ENCODE measurements at regions not wholly inside any gene's neighbourhood (a gene's known extent, or its start where the extent isn't known, plus 50 kb on each side); places are given as distances from the start of the nearest gene placed in this dataset.

GRCh38 chr2:9789371-9789770, 53.9 kb upstream of the TAF1B start:
- TF ChIP-seq EZH2 (IDR thresholded peaks at IDR 0.05; ENCODE audit: borderline replicate concordance, low read depth, low read length, severe bottlenecking) (no peak), CTCF (IDR thresholded peaks at IDR 0.05; ENCODE audit: borderline replicate concordance, extremely low read depth, low read length, poor library complexity, severe bottlenecking) (no peak)
